HG02610 (cell line): ENCODE measurements at regions not wholly inside any gene's neighbourhood (a gene's known extent, or its start where the extent isn't known, plus 50 kb on each side); places are given as distances from the start of the nearest gene placed in this dataset.

Source experiments
- ATAC-seq: cut with Tn5 transposase; IDR thresholded peaks from one replicate; pipeline ENCODE4 v1.9.1; 2021; ENCODE audit warnings: mild to moderate bottlenecking, moderate library complexity; ENCODE audit not compliant: unreplicated experiment

GRCh38 chr3:147575391-147575790 lies 166.2 kb downstream of the ZIC1 start:
- ATAC-seq, result no peak

DNA sequence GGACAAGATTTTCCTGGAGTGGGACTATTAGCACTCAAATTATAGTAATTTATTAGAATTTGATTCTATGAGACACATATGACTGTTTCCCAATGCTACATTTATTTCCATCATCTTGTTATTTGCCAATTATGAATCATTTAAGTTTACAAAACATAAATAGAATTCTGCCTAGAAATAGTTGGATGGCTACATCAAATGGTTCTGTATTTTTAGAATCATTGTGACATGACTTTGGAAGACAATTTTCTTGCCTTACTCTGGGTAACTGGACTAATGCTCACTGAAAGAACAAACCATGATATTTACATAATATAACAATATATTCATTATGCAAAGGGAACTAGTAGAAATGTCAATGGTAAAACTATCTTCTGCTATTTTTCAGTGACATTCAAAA lies 173.5 kb downstream of the ZIC1 start:
- no peak for ATAC-seq

DNA sequence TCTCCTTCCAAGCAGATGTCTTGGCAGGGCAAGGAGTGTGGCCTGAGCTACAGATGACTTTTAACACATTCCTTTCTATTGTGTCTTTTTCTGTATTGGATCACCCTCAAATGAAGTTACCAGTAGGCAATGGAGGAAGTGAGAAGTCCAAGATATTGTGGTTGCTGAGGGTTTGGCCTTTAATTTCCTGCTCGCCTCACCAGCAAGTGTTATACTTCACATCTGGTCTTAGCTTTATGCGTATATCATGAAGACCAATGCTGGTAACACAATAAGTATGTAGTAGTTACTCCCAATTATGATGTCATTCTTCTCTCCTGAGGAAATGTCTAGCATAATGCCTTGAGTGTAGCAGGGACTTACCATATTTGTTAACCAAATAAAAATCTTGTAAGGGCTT lies 179.9 kb downstream of the ZIC1 start:
- no peak for ATAC-seq

- ATAC-seq, result no peak
Observed at GRCh38 chr3:147604136-147604535, 195.0 kb downstream of the ZIC1 start.

DNA sequence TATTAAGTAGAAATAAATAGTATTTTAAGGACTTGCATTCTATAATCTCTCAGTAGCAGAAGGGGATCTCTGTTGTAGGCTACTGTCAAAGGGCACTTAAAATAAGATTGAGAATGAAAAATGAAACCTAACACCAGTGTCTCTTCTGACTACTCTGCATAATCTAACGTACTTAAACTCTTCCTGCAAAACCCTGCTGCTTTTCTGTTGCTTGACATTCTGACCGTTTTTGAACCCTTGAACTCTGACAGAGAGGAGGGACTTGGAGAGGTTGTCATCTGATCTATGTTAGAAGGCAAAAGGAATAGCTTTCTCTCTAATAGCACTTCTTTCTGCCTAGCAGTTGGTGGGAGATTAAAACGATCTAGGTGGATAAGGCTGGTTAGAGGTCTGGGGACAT lies 204.6 kb downstream of the ZIC1 start:
- no peak for ATAC-seq

- ATAC-seq, result no peak
Observed at GRCh38 chr3:147614210-147614609, 205.0 kb downstream of the ZIC1 start.

DNA sequence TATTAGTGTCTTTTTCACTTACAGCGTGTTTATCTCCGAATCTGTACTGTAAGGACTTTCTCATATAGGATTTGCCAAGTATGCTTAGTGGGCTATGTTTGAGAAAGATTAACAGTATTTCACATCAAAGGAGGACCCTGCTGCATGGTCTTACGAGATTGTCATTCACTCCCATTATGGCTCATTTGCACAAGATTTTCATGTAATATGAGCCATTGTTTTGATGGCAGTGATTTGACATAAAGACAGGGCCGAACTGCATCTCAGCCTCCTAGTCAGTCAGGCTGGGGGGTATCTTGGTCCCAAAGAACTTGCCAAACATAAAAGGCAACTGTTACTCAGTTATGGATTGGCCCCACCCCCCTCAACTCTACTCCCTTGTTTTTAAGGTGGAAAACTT lies 205.9 kb downstream of the ZIC1 start:
- no peak for ATAC-seq

- no peak for ATAC-seq
Observed at GRCh38 chr3:147616998-147617619, 207.9 kb downstream of the ZIC1 start.

DNA sequence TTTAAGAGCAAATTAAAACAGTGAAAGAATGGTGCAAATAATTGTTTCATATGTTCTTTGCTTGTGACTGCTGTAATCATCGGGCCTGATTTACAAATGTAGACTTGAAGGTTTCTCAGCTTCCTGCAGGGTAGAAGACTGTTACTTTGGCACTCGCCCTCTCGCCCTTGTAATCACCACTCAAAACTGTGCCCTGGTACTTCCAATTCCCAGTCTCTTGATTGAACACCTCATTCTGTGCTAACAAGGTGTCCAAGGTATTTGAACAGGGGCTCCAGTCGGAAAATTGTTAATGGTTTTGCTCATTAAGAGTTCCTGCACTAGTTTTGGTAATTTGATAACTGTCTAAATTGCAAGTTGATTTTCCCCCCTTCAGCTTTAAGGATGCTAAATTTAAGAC lies 209.5 kb downstream of the ZIC1 start:
- no peak for ATAC-seq

DNA sequence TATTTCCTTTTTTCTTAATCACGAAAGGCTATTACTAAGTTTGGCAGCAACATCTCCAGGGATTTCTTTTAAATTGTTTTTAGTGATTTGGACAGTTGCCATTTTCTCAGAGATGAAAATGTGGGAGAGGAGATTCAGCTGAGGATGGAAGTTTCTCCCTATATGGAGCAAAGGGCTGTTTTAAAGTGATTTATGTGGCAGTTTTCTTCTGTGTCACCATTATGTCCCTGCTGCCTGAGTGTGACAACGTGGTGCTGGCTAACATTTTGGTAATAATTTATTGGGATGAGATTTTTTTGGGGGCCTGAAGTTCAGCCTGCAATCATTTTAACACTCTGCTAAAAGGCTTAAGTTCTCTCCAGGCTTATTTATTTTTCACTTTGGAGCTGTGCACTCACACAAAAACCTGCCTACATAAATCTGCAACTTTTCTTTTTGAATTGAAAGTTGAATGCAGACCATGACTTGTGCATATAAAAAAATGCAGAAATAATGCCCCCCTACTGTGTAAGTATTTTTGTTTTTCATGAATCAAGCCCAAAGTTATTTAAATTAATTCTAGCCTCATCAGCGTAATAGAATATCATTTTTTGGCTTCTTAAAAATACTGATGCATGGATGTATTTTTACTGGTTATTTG lies 210.9 kb downstream of the ZIC1 start:
- no peak for ATAC-seq

- ATAC-seq, result no peak
Observed at GRCh38 chr3:147620906-147621305, 211.7 kb downstream of the ZIC1 start.

GRCh38 chr3:147630921-147631415 lies 221.8 kb downstream of the ZIC1 start:
- ATAC-seq, result no peak

DNA sequence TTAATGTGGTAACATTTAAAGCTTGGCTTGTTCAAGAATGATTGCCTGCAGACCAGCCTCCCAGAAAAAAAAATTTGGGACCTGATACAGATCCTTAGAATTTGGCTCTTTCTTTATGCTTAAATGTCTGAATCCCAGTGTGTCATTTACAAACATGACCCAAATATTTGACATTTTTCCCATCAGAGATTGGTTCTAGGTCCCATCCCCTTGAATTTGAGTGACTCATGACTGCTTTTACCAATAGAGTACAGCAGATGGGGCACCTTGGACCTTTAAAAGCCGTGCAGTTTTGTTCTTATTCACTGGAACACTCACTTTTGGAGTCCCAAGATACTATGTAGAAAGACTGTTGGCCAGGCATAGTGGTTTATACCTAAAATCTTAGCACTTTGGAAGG lies 231.6 kb downstream of the ZIC1 start:
- no peak for ATAC-seq

DNA sequence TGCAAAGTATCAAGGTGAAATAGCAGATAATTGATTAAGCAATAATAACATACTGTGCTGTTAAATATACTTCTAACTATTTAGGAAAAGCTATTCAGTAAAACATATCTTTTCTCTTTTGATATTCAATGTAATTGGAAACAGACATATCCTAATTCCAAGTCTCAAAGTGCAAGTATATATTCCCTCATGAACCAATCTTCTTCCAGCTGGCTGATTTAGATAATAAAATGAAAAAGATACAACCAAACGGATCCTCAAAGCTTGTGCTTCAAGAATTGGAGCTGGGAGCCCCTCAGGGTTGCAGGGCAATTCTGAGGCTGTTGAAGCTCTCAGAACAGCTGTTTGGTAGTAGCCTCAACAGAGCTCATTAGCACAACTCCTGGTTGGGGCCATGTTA lies 236.6 kb downstream of the ZIC1 start:
- ATAC-seq, result no peak

DNA sequence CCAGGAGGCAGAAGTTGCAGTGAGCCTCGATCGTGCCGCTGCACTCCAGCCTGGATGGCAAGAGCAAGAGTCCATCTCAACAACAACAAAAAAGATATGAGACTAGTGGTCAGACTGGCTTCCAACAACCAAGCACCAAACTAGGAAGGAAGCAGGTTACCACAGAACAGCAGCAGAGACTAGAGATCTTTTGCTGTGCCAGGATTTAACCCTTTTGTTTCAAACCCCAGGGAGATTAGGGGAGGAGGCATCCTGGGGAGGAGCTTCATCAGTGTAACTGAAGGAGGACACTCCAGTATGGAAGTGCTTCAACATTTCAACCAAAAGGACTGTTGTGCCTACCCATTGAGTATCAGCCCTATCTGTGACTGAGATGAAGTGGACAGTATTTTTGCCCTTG lies 240.3 kb downstream of the ZIC1 start:
- no peak for ATAC-seq

- no peak for ATAC-seq
Observed at GRCh38 chr3:147651107-147651778, 242.1 kb downstream of the ZIC1 start.

- no peak for ATAC-seq
Observed at GRCh38 chr3:147652651-147653366, 243.6 kb downstream of the ZIC1 start.

DNA sequence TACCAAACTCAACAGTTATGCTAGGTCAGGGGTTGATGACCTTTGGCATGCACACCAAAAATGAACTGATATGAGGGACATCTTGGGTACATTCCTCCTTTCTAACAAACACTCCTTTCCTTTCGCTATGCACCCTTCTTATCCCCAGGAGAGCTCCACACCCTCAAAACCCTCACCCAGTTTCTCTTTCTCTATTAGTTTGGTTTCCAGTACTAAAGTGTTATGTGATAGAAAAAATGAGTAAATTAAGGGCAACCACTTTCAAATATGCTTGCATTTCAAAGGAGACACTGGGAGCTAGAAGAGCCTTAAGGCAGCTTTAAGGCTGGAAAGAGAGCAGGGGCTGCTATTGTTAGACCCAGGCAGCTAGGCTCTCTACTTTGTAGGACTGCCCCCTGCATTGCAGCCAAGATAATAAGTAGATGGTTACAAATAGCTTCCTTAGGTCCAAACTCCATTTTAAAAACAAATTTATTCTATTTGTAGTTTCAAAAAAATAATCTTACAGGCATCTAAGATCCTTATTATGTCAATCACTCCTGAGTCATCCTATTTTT lies 244.3 kb downstream of the ZIC1 start:
- ATAC-seq, result no peak

GRCh38 chr3:147654827-147655226 lies 245.7 kb downstream of the ZIC1 start:
- no peak for ATAC-seq

DNA sequence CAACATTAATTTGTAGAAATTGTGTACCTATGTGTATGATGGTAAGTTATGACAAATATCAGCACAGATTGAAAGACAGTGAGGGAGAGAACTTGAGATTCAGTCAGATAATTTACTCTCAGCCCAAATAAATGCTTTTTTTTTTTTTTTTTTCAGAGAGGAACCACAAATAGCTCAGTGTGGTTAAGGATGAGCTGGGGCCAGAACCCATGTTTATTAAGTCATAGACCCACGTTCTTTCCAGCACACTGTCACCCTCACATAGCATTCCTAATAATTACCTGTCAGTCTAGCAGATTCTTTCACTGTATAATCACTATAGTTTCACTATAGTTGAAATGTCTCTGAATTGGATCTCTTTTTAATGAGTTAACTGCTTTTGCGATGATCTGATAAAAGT lies 246.1 kb downstream of the ZIC1 start:
- ATAC-seq, result no peak

DNA sequence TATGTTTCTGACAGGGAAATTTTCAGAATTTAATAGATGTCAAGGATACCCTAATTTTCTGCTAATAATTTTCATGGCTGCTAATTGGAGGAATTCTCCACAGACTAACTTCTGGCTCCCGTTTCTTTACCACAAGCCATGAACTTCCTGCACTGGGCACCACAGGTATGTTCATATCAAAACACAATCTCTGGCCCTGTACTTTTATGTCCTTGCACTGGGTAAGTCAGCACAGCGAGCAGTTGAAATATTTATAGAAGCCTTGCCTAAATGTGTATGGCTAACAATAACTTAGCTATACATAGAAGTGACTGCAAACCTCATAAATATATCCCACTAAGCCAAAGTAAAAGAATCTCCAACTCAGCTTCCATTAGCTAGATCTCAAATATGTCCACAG lies 246.9 kb downstream of the ZIC1 start:
- ATAC-seq, result no peak
